Panc1 (cell line): ENCODE measurements at regions not wholly inside any gene's neighbourhood (a gene's known extent, or its start where the extent isn't known, plus 50 kb on each side); places are given as distances from the start of the nearest gene placed in this dataset.

ENCODE experiments used
- ATAC-seq: fragments of 200-7000 bp; cut with Tn5 transposase; 2 replicates; pipeline ENCODE4 v1.9.1; 2020; ENCODE audit warnings: mild to moderate bottlenecking, moderate library complexity
- BruUV-seq: library from RNA; stranded (reverse); fragments of 400-500 nt; replicated peaks from 2 replicates; lab custom pipeline; 2021; lab: Mats Ljungman, UMichigan
- CTCF ChIA-PET: fragments of 300-600 bp; sonication (Branson Sonifier 250); formaldehyde crosslinking; loops from one replicate; lab custom pipeline; 2022; ENCODE audit warnings: antibody characterized with exemption; lab: Charles Lee
- POLR2A ChIA-PET: fragments of 300-600 bp; sonication (Branson Sonifier 250); formaldehyde crosslinking; loops from one replicate; lab custom pipeline; 2022; ENCODE audit warnings: antibody characterized with exemption; lab: Charles Lee
- DNase-seq: peaks from one replicate; pipeline ENCODE4 v3.0.0-alpha.2; 2010; ENCODE audit warnings: low read depth, low spot score
- H3K27ac ChIP-seq: 2 replicates; pipeline ENCODE4 v1.5.1; 2011; ENCODE audit warnings: mild to moderate bottlenecking, low read length, inconsistent platforms
- H3K27me3 ChIP-seq: fragments of 200-500 bp; sonication (Bioruptor generic); 2 replicates; pipeline ENCODE4 v1.6.0; 2014; ENCODE audit warnings: low read length, inconsistent platforms; ENCODE audit not compliant: control insufficient read depth, insufficient read depth
- H3K36me3 ChIP-seq: fragments of 200-500 bp; sonication (Bioruptor generic); 2 replicates; pipeline ENCODE4 v1.5.1; 2014; ENCODE audit warnings: inconsistent platforms, mild to moderate bottlenecking, low read length, moderate library complexity; ENCODE audit not compliant: control insufficient read depth, insufficient read depth
- H3K4me1 ChIP-seq: 2 replicates; pipeline ENCODE4 v1.5.1; 2011; ENCODE audit warnings: inconsistent platforms, mild to moderate bottlenecking, low read length, moderate library complexity; ENCODE audit not compliant: control insufficient read depth, insufficient read depth
- H3K4me3 ChIP-seq, 2 experiments: 2 replicates each; pipeline ENCODE4 v1.5.1; 2011 to 2012; ENCODE audit warnings: low read depth in 2 of 2, low read length in 2 of 2, mild to moderate bottlenecking in 2 of 2, inconsistent platforms in 1 of 2, moderate library complexity in 1 of 2
- H3K9me3 ChIP-seq: fragments of 200-500 bp; sonication (Bioruptor generic); 2 replicates; pipeline ENCODE4 v1.5.1; 2014; ENCODE audit warnings: low read depth, mild to moderate bottlenecking, inconsistent platforms, low read length, moderate library complexity; ENCODE audit not compliant: control insufficient read depth, insufficient read depth
- POLR2AphosphoS5 ChIP-seq: IDR thresholded peaks from 2 replicates; pipeline ENCODE4 v1.6.1; 2012; ENCODE audit warnings: mild to moderate bottlenecking, low read depth, low read length, moderate library complexity
- SIN3A ChIP-seq: IDR thresholded peaks from 2 replicates; pipeline ENCODE4 v1.6.1; 2012; ENCODE audit warnings: low read depth, mild to moderate bottlenecking, low read length, moderate library complexity, borderline replicate concordance; ENCODE audit not compliant: insufficient read depth
- TCF7L2 ChIP-seq: IDR thresholded peaks from 2 replicates; pipeline ENCODE4 v1.6.1; 2011; ENCODE audit warnings: mild to moderate bottlenecking, low read depth, low read length, inconsistent platforms
- in situ Hi-C: cut with HindIII; loops from 2 replicates; pipeline ENCODE4 v1.10.0; 2016; ENCODE audit warnings: low sequenced_read_pairs, low pct_unique_long_range_greater_than_20kb
- intact Hi-C: fragments of 100-400 bp; cut with micrococcal nuclease; formaldehyde crosslinking; loops from one replicate; pipeline ENCODE4 v1.10.0; 2022; ENCODE audit not compliant: unreplicated experiment
- TF ChIP-seq, protein P1 (sequence below), 2 experiments: IDR thresholded peaks; 2 replicates each; pipeline ENCODE4 v1.6.1; 2011 to 2012; ENCODE audit warnings: low read depth in 2 of 2, control low read depth in 1 of 2, low read length in 1 of 2, mild to moderate bottlenecking in 1 of 2, moderate library complexity in 1 of 2; ENCODE audit not compliant: insufficient read depth in 1 of 2
- TF ChIP-seq, protein P2 (sequence below): fragments of 450-650 bp; IDR thresholded peaks from 2 replicates; pipeline ENCODE4 v1.5.1; 2017; ENCODE audit warnings: mild to moderate bottlenecking

DNA sequence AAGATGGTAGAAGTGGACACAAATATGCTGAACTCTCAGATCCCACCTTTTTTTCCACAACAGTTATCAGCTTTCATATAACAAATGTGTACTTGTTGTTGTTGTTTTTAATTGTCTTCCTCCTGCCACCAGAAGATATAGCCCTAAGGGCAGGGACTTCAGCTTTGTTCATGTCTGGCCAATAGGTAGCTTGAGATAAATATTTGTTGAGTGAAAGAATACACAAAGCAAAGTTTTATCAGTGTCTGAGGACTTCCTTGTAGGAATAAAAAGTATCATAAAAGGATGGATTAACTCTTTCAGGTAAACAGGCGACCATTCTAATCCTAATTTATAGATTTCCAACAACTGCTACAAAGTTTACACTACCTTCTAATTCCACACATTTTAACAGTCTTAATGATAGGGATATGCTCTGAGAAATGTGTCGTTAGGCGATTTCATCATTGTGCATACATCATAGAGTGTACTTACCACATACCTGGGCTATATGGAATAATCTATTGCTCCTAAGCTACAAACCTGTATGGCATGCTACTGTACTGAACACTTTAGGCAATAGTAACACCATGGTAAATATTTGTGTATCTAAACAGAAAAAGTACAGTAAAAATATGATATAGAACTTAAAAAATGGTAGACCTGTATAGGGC, 186.1 kb downstream of the ATOH1 start:
- in situ Hi-C loops: no loop called here

DNA sequence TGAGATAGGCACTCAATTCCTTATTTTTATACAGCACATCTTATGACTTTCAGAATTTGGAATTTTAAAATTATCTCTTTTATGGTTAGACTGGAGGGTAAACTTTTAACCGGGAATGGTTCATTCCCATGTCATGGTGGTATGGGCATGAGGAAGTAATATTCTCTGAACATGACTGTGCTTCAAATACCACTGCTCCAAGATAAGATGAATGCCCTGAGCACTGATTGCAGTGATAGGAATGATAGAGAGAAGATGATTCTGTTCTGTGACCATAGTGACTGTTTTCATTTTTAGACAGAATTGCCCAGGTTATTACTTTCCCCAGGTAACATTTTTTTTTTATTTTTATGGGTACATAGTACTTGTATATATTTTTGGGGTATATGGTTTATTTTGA, 187.4 kb downstream of the ATOH1 start:
- intact Hi-C loops (no loop called here), in situ Hi-C loops (no loop called here)
- Histone ChIP-seq H3K4me3 (no peak overlapping the region), H3K27me3 (no peaks in the 10 kb centered on the region), H3K9me3 (no peaks in the 10 kb centered on the region), H3K4me1 (no peaks in the 10 kb centered on the region), H3K36me3 (no peaks in the 10 kb centered on the region), H3K27ac (no peak overlapping the region)
- no peak for TF ChIP-seq TCF7L2
- no peak for TF ChIP-seq SIN3A
- TF ChIP-seq, protein P1, sequence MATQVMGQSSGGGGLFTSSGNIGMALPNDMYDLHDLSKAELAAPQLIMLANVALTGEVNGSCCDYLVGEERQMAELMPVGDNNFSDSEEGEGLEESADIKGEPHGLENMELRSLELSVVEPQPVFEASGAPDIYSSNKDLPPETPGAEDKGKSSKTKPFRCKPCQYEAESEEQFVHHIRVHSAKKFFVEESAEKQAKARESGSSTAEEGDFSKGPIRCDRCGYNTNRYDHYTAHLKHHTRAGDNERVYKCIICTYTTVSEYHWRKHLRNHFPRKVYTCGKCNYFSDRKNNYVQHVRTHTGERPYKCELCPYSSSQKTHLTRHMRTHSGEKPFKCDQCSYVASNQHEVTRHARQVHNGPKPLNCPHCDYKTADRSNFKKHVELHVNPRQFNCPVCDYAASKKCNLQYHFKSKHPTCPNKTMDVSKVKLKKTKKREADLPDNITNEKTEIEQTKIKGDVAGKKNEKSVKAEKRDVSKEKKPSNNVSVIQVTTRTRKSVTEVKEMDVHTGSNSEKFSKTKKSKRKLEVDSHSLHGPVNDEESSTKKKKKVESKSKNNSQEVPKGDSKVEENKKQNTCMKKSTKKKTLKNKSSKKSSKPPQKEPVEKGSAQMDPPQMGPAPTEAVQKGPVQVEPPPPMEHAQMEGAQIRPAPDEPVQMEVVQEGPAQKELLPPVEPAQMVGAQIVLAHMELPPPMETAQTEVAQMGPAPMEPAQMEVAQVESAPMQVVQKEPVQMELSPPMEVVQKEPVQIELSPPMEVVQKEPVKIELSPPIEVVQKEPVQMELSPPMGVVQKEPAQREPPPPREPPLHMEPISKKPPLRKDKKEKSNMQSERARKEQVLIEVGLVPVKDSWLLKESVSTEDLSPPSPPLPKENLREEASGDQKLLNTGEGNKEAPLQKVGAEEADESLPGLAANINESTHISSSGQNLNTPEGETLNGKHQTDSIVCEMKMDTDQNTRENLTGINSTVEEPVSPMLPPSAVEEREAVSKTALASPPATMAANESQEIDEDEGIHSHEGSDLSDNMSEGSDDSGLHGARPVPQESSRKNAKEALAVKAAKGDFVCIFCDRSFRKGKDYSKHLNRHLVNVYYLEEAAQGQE (IDR thresholded peaks at IDR 0.05; ENCODE audit: insufficient read depth in 1 of 2, low read depth in 2 of 2, low read length in 1 of 2): no peak
- TF ChIP-seq, protein P2, sequence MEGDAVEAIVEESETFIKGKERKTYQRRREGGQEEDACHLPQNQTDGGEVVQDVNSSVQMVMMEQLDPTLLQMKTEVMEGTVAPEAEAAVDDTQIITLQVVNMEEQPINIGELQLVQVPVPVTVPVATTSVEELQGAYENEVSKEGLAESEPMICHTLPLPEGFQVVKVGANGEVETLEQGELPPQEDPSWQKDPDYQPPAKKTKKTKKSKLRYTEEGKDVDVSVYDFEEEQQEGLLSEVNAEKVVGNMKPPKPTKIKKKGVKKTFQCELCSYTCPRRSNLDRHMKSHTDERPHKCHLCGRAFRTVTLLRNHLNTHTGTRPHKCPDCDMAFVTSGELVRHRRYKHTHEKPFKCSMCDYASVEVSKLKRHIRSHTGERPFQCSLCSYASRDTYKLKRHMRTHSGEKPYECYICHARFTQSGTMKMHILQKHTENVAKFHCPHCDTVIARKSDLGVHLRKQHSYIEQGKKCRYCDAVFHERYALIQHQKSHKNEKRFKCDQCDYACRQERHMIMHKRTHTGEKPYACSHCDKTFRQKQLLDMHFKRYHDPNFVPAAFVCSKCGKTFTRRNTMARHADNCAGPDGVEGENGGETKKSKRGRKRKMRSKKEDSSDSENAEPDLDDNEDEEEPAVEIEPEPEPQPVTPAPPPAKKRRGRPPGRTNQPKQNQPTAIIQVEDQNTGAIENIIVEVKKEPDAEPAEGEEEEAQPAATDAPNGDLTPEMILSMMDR: no peak
- no peak for TF ChIP-seq POLR2AphosphoS5
- BruUV-seq: no TSS peak
- DNase-seq: no peak
- ATAC-seq: no peak
- CTCF ChIA-PET: no interaction called here
- POLR2A ChIA-PET: interaction anchor here (0.6 kb wide), 1 partner anchor 123 kb away, joined by 3 read pairs; no protein-coding TSS in a partner anchor

More for the DNA sequence above, 186.1 kb downstream of the ATOH1 start:
- no peak for ATAC-seq
- no peaks in the 10 kb centered on the region for H3K27me3 ChIP-seq
- TF ChIP-seq, protein P2: no peak
- TF ChIP-seq, protein P1 (IDR thresholded peaks at IDR 0.05; ENCODE audit: insufficient read depth in 1 of 2, low read depth in 2 of 2, low read length in 1 of 2): no peak
- TF ChIP-seq POLR2AphosphoS5 (no peak), SIN3A (no peak), TCF7L2 (no peak)
- no peaks in the 10 kb centered on the region for H3K36me3 ChIP-seq
- H3K9me3 ChIP-seq: no peaks in the 10 kb centered on the region
- ChIA-PET CTCF (no interaction called here), POLR2A (no interaction called here)
- intact Hi-C loops: no loop called here
- BruUV-seq: no TSS peak
- H3K27ac ChIP-seq: no peak overlapping the region
- no peak overlapping the region for H3K4me3 ChIP-seq
- H3K4me1 ChIP-seq: no peaks in the 10 kb centered on the region
- DNase-seq: no peak
